ENCODE measurements at regions not wholly inside any gene's neighbourhood (a gene's known extent, or its start where the extent isn't known, plus 50 kb on each side); places are given as distances from the start of the nearest gene placed in this dataset.

GRCh38 chr2:187971893-187972292 is 319.8 kb upstream of the GULP1 start:
- no peak for TF ChIP-seq ZNF274 (IDR thresholded peaks at IDR 0.05; ENCODE audit: low read depth, low read length)
- no peak for TF ChIP-seq SUZ12 (IDR thresholded peaks at IDR 0.05; ENCODE audit: extremely low read depth, insufficient read depth, insufficient read length)
